RWPE1 (cell line): ENCODE measurements at regions not wholly inside any gene's neighbourhood (a gene's known extent, or its start where the extent isn't known, plus 50 kb on each side); places are given as distances from the start of the nearest gene placed in this dataset.

Source experiments
- CTCF ChIA-PET: fragments of 350-600 bp; sonication (Branson Sonifier 250); formaldehyde crosslinking; extraction: SDS; loops from one replicate; lab custom pipeline; 2021; lab: Yijun Ruan, JAX
- POLR2A ChIA-PET: fragments of 400-600 bp; formaldehyde crosslinking; extraction: SDS; loops from one replicate; lab custom pipeline; 2020; ENCODE audit warnings: antibody characterized with exemption; ENCODE audit not compliant: low non-redundant PET; lab: Yijun Ruan, JAX
- DNase-seq: peaks from one replicate; pipeline ENCODE4 v3.0.0; 2012; ENCODE audit warnings: low spot score
- H3K27ac ChIP-seq: fragments of 450-650 bp; 2 replicates; pipeline ENCODE4 v1.5.1; 2017
- TF ChIP-seq, protein P1 (sequence below): fragments of 450-650 bp; conservative IDR thresholded peaks from 2 replicates; pipeline ENCODE4 v1.5.1; 2017; ENCODE audit warnings: low read depth, mild to moderate bottlenecking

- DNase-seq: no peak
- peak overlapping the region; percentile 95 for H3K27ac ChIP-seq
- CTCF ChIA-PET: interaction anchor here (0.6 to 3.3 kb wide), 2 partner anchors 12 to 441 kb away, joined by 3 to 12 read pairs; no protein-coding TSS in a partner anchor
- TF ChIP-seq, protein P1, sequence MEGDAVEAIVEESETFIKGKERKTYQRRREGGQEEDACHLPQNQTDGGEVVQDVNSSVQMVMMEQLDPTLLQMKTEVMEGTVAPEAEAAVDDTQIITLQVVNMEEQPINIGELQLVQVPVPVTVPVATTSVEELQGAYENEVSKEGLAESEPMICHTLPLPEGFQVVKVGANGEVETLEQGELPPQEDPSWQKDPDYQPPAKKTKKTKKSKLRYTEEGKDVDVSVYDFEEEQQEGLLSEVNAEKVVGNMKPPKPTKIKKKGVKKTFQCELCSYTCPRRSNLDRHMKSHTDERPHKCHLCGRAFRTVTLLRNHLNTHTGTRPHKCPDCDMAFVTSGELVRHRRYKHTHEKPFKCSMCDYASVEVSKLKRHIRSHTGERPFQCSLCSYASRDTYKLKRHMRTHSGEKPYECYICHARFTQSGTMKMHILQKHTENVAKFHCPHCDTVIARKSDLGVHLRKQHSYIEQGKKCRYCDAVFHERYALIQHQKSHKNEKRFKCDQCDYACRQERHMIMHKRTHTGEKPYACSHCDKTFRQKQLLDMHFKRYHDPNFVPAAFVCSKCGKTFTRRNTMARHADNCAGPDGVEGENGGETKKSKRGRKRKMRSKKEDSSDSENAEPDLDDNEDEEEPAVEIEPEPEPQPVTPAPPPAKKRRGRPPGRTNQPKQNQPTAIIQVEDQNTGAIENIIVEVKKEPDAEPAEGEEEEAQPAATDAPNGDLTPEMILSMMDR: no peak
- POLR2A ChIA-PET: no interaction called here
These were observed 115.7 kb downstream of the RFLNA start for GRCh38 chr12:124410354-124411175.

DNA sequence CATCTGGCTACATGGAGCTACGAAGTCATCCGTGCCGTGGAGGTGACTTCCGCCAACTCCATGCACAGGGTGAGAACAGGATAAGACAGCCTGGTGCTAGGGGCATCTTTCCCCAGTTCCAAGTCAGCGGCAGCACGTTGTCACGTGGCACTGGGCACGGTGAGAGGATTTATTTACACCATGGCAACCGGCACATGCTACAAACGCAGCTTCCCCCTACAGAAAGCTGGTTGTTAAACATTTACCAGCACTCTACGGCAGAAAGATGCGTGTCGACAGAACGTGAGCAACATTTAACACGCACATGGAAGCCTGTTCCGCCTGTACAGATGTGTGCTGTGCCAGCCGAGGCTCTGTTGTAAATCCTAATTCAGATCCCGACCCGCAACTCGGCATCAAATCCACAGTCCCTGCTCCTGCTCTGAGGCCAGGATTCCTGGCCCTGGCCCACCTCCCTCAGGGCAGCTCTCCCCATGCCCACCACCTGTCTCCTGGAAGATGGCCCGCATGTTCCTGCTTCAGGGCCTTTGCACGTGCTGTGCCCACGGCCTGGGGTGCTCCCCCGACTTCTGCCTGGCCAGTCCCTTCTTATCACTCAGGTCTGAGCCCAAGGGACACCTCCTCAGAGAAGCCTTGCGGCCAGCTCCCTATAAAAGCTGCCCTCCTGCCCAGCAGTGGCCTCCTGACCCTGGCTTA, 114.1 kb downstream of the RFLNA start:
- ChIA-PET CTCF (interaction anchor here (3.3 kb wide), 1 partner anchor 10 kb away, joined by 12 read pairs; no protein-coding TSS in a partner anchor), POLR2A (no interaction called here)
- H3K27ac ChIP-seq: peak overlapping the region; percentile 95
- DNase-seq: no peak
- TF ChIP-seq, protein P1: no peak

GRCh38 chr12:124407074-124407473, 112.2 kb downstream of the RFLNA start:
- POLR2A ChIA-PET: no interaction called here
- TF ChIP-seq, protein P1: no peak
- CTCF ChIA-PET: interaction anchor here (3.3 kb wide), 1 partner anchor 8 kb away, joined by 12 read pairs; no protein-coding TSS in a partner anchor
- peak overlapping the region; percentile 95 for H3K27ac ChIP-seq
- DNase-seq: no peak

- POLR2A ChIA-PET: no interaction called here
- TF ChIP-seq, protein P1: no peak
- CTCF ChIA-PET: no interaction called here
These were observed 111.2 kb downstream of the RFLNA start for GRCh38 chr12:124406043-124406442.

DNA sequence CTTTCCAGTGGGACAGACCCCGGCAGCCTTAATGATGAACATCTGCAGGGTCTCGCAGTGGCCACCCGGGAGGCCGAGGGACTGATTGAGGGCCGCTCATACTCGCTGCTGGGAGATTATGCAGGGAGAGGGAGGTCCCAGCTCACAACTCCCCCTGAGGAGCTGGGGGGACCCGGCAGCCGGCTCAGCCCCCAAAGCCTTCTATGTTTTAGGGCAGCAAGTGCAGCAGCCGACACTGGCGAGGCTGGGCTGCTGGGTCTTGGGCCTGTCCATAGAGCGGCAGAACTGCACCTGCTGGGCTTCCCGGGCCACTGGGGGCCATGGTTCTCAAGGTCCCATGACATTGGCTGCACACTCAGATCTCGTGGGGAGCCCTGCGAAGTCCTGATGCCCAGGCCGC, 110.7 kb downstream of the RFLNA start:
- H3K27ac ChIP-seq: no peak overlapping the region; the same call in 1 of the 2 replicates
- no peak for DNase-seq
- CTCF ChIA-PET: no interaction called here
- POLR2A ChIA-PET: no interaction called here
- TF ChIP-seq, protein P1: no peak

More at GRCh38 chr12:124406043-124406442, 111.2 kb downstream of the RFLNA start:
- DNase-seq: no peak
- H3K27ac ChIP-seq: peak overlapping the region; percentile 95

GRCh38 chr12:124405151-124405550, 110.3 kb downstream of the RFLNA start:
- TF ChIP-seq, protein P1: no peak
- DNase-seq: no peak
- ChIA-PET CTCF (no interaction called here), POLR2A (no interaction called here)
- H3K27ac ChIP-seq: peak overlapping the region; percentile 69
